ENCODE measurements at regions not wholly inside any gene's neighbourhood (a gene's known extent, or its start where the extent isn't known, plus 50 kb on each side); places are given as distances from the start of the nearest gene placed in this dataset.

DNA sequence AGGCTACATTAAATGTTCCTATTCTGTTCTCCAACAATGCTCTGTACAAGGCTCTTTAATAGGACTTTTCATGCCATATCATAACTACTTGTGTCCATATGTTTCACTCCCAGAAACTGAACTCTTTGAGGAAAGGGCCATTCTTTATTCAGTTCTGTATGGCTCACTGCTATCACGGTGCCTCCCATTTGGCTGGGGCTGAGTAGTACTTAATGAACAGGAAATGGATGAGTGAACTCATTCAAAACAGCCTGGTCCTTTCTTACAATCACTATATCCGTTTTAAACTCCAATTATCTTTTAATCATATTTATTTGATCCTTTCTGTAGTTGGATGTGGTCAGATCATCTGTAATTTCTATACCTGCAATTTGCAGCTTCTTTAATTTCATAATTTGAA, 410.6 kb downstream of the TBC1D4 start:
- TF ChIP-seq, protein P1, sequence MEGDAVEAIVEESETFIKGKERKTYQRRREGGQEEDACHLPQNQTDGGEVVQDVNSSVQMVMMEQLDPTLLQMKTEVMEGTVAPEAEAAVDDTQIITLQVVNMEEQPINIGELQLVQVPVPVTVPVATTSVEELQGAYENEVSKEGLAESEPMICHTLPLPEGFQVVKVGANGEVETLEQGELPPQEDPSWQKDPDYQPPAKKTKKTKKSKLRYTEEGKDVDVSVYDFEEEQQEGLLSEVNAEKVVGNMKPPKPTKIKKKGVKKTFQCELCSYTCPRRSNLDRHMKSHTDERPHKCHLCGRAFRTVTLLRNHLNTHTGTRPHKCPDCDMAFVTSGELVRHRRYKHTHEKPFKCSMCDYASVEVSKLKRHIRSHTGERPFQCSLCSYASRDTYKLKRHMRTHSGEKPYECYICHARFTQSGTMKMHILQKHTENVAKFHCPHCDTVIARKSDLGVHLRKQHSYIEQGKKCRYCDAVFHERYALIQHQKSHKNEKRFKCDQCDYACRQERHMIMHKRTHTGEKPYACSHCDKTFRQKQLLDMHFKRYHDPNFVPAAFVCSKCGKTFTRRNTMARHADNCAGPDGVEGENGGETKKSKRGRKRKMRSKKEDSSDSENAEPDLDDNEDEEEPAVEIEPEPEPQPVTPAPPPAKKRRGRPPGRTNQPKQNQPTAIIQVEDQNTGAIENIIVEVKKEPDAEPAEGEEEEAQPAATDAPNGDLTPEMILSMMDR (IDR thresholded peaks at IDR 0.05) = no peak
- TF ChIP-seq POLR2A (IDR thresholded peaks at IDR 0.05) (no peak), EP300 (IDR thresholded peaks at IDR 0.05) (no peak)
- H3K4me3 ChIP-seq = no peak overlapping the region
- intact Hi-C loops (cut with DNase I) = no loop called here

DNA sequence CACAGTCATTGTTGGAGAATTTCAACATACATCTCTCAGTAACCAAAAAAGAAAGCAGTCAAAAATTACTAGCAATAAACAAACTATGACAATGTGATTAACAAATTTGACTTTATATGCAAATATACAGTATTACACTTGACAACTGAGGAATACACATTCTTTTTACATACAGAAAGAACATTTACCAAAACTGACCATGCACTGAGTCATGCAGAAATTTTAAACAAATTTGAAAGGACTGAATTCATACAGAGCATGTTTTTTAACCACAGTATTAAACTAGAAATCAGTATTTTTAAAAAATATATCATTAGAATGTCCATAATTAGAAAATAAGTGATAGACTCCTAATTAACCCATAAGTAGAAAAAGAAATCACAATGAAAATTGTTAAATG, 420.1 kb downstream of the TBC1D4 start:
- no peak overlapping the region for H3K4me3 ChIP-seq
- intact Hi-C loops (cut with DNase I) = no loop called here
- TF ChIP-seq, protein P1 (IDR thresholded peaks at IDR 0.05) = no peak
- TF ChIP-seq POLR2A (IDR thresholded peaks at IDR 0.05) = no peak
- no peak for TF ChIP-seq EP300 (IDR thresholded peaks at IDR 0.05)

More for the DNA sequence above, 410.6 kb downstream of the TBC1D4 start:
- 41 to 54% (median 42%) methylated on average over 2 of the region's 2 CpGs for WGBS, 3 donors
- Histone ChIP-seq H3K36me3 (no peaks in the 10 kb centered on the region), H3K4me1 (ENCODE audit: insufficient read depth) (no peaks in the 10 kb centered on the region), H3K27me3 (no peaks in the 10 kb centered on the region), H3K9me3 (no peaks in the 10 kb centered on the region), H3K27ac (no peak overlapping the region)
- no peak for DNase-seq

DNA sequence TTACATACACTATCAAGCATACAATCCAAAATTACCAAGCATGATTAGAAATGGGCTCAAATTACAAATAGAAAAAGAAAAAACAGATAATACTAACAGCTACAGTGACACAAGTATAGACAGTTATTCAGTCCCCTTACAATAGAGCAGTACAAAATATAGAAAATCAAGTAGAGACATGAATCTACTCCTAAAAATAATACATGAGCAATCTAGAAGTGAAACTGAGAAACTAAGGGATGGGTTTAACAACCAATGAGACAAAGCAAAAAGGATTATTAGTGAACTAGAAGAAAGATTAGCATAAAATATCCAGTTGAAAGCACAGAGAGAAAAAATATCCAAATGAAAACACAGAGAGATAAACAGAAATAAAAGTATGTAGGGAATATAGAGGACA, 426.7 kb downstream of the TBC1D4 start:
- no peaks in the 10 kb centered on the region for H3K36me3 ChIP-seq
- no peaks in the 10 kb centered on the region for H3K4me1 ChIP-seq (ENCODE audit: insufficient read depth)
- no peak overlapping the region for H3K4me3 ChIP-seq
- no peak for DNase-seq
- no peaks in the 10 kb centered on the region for H3K27me3 ChIP-seq
- TF ChIP-seq EP300 (IDR thresholded peaks at IDR 0.05) = no peak
- TF ChIP-seq, protein P1 (IDR thresholded peaks at IDR 0.05) = no peak
- H3K27ac ChIP-seq = no peak overlapping the region
- intact Hi-C loops (cut with DNase I) = no loop called here
- H3K9me3 ChIP-seq = no peaks in the 10 kb centered on the region

More for the DNA sequence above, 420.1 kb downstream of the TBC1D4 start:
- Histone ChIP-seq H3K36me3 (no peaks in the 10 kb centered on the region), H3K27ac (no peak overlapping the region), H3K4me1 (ENCODE audit: insufficient read depth) (no peaks in the 10 kb centered on the region), H3K27me3 (no peaks in the 10 kb centered on the region), H3K9me3 (no peaks in the 10 kb centered on the region)
- DNase-seq = no peak

DNA sequence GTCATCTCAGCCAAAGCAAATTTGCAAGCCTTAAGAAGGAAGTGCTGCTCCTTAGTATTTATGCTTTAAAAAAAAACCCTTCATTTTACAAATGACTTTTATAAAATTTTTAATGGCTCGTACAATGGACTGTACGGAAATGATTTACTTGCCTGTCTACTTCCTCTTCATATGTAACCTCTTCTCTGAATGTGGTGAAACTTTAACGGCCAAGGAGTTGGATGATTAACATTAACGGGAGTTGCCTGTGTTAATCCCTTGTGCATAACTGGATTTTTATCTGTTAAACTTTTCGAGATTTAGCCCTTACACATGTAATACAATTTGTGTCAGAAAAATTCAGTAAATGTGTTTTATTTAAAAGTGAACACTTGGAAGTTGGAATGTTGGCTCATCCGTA, 429.4 kb downstream of the TBC1D4 start:
- Histone ChIP-seq H3K9me3 (no peaks in the 10 kb centered on the region), H3K4me3 (no peak overlapping the region), H3K27ac (no peak overlapping the region), H3K27me3 (no peaks in the 10 kb centered on the region), H3K4me1 (ENCODE audit: insufficient read depth) (no peaks in the 10 kb centered on the region), H3K36me3 (no peaks in the 10 kb centered on the region)
- TF ChIP-seq POLR2A (IDR thresholded peaks at IDR 0.05) (no peak), EP300 (IDR thresholded peaks at IDR 0.05) (no peak)
- TF ChIP-seq, protein P1 (IDR thresholded peaks at IDR 0.05) = no peak
- intact Hi-C loops (cut with DNase I) = no loop called here
- 67 to 79% (median 79%) methylated on average over 6 of the region's 6 CpGs for WGBS, 3 donors
- DNase-seq = no peak

Measured in ovary (tissue), 7 donors.